Uterus (tissue), 2 donors: ENCODE measurements at regions not wholly inside any gene's neighbourhood (a gene's known extent, or its start where the extent isn't known, plus 50 kb on each side); places are given as distances from the start of the nearest gene placed in this dataset.

Experiments used
- CTCF ChIP-seq, 4 experiments: fragments of 200-600 bp in 2 of 4; fragments of 450-650 bp in 2 of 4; sonication (generic) in 2 of 4; IDR thresholded peaks; one replicate each; pipeline ENCODE4 v1.5.1; 2016 to 2019; ENCODE audit warnings: antibody characterized with exemption in 4 of 4, mild to moderate bottlenecking in 2 of 4, moderate library complexity in 1 of 4
- POLR2A ChIP-seq, 2 donors: fragments of 450-650 bp; IDR thresholded peaks; one replicate each; pipeline ENCODE4 v1.6.1; 2016; ENCODE audit warnings: antibody characterized with exemption in 2 of 2, mild to moderate bottlenecking in 1 of 2, moderate library complexity in 1 of 2

- no peak for TF ChIP-seq CTCF (IDR thresholded peaks at IDR 0.05)
- no peak for TF ChIP-seq POLR2A (IDR thresholded peaks at IDR 0.05)
Measured at GRCh38 chr10:43976292-43976691, 327.6 kb upstream of the ZNF32 start.
